ENCODE measurements at regions not wholly inside any gene's neighbourhood (a gene's known extent, or its start where the extent isn't known, plus 50 kb on each side); places are given as distances from the start of the nearest gene placed in this dataset.
"Not testable (repeated sequence)": the region's sequence is repeated elsewhere in the genome, so short reads cannot be mapped to it uniquely, and the experiment has no call there.

GRCh38 chr6:56841381-56841749 lies 113.5 kb upstream of the BEND6 start:
- no peak for DNase-seq (ENCODE audit: low read depth in 4 of 4, low spot score in 3 of 4)

GRCh38 chr6:56840467-56841380 lies 114.2 kb upstream of the BEND6 start:
- DNase-seq (ENCODE audit: low read depth in 4 of 4, low spot score in 3 of 4) = no peak

GRCh38 chr6:56839533-56840183 lies 115.2 kb upstream of the BEND6 start:
- no peak for DNase-seq (ENCODE audit: low read depth in 4 of 4, low spot score in 3 of 4)

- no peak for DNase-seq (ENCODE audit: low read depth in 4 of 4, low spot score in 3 of 4)
Observed at GRCh38 chr6:56838965-56839364, 115.9 kb upstream of the BEND6 start.

- DNase-seq (ENCODE audit: low read depth in 4 of 4, low spot score in 3 of 4) = no peak
Observed at GRCh38 chr6:56838016-56838555, 116.8 kb upstream of the BEND6 start.

GRCh38 chr6:56837322-56837894 lies 117.5 kb upstream of the BEND6 start:
- no peak for DNase-seq (ENCODE audit: low read depth in 4 of 4, low spot score in 3 of 4)

- no peak for DNase-seq (ENCODE audit: low read depth in 4 of 4, low spot score in 3 of 4)
Observed at GRCh38 chr6:56835612-56836011, 119.3 kb upstream of the BEND6 start.

- DNase-seq (ENCODE audit: low read depth in 4 of 4, low spot score in 3 of 4) = no peak
Observed at GRCh38 chr6:56833873-56834272, 121.0 kb upstream of the BEND6 start.

- no peak for DNase-seq (ENCODE audit: low read depth in 4 of 4, low spot score in 3 of 4)
Observed at GRCh38 chr6:56833127-56833791, 121.6 kb upstream of the BEND6 start.

DNA sequence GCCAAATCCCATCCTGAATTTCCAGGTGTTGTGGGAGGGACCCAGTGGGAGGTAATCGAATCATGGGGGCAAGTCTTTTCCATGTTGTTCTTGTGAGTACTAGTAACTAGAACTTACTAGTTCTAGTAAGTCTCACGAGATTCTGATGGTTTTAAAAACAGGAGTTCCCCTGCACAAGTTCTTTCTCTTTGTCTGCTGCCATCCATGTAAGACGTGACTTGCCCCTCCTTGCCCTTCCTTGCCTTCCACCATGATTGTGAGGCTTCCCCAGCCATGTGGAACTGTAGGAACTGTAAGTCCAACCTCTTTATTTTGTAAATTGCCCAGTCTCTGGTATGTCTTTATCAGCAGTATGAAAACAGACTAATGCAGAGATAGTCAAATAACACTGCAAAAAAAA lies 122.7 kb upstream of the BEND6 start:
- DNase-seq (ENCODE audit: low read depth in 4 of 4, low spot score in 3 of 4) = no peak

DNA sequence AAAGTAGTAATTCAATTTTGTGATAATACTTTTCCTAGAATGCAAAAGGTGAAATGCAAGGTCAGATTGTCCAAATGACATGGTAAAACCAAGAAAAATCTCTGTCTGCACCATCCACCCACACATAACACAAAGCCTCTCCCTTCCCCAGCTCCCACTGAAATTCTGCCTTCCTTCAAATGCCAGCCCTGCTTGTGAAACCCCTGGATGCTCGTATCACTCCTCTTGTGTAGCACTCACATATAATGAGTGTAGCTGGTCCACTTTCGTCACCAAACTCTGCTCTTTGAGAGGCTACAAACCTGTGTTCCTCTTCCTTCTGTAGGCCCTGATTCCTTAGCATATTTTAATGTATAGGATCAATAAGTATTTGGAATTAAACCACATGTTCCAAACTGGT lies 123.6 kb upstream of the BEND6 start:
- DNase-seq (ENCODE audit: low read depth in 4 of 4, low spot score in 3 of 4) = no peak

GRCh38 chr6:56827908-56828649 lies 126.8 kb upstream of the BEND6 start:
- no peak for DNase-seq (ENCODE audit: low read depth in 4 of 4, low spot score in 3 of 4)

DNA sequence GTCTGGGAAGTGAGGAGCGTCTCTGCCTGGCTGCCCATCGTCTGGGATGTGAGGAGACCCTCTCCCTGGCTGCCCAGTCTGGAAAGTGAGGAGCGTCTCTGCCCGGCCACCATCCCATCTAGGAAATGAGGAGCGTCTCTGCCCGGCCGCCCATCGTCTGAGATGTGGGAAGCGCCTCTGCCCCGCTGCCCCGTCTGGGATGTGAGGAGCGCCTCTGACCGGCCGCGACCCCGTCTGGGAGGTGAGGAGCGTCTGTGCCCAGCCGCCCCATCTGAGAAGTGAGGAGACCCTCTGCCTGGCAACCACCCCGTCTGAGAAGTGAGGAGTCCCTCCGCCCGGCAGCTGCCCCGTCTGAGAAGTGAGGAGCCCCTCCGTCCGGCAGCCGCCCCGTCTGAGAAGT lies 130.5 kb upstream of the BEND6 start:
- not testable (repeated sequence) for DNase-seq (ENCODE audit: low read depth in 4 of 4, low spot score in 3 of 4)

DNA sequence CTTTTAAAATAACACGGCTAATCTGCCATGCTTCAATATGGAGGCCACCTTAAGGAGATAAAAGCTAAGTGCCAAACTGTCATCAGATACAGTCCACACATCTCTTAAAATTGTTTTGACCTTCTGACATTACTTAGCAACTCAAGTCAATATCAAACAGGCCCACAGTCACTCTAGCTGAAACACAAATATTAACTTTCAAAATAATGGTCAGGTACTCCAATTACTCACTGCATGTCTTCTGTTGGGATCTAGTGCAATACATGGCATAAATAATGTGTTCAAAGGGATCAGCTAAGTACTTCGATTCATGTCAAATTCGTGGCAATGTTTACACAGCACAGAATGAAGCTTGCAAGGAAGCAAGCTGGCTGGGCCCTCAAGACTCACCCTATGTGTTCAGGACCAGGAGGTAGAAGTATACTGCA lies 133.9 kb upstream of the BEND6 start:
- DNase-seq (ENCODE audit: low read depth in 4 of 4, low spot score in 3 of 4) = no peak

GRCh38 chr6:56820060-56820459 lies 134.8 kb upstream of the BEND6 start:
- no peak for DNase-seq (ENCODE audit: low read depth in 4 of 4, low spot score in 3 of 4)

DNA sequence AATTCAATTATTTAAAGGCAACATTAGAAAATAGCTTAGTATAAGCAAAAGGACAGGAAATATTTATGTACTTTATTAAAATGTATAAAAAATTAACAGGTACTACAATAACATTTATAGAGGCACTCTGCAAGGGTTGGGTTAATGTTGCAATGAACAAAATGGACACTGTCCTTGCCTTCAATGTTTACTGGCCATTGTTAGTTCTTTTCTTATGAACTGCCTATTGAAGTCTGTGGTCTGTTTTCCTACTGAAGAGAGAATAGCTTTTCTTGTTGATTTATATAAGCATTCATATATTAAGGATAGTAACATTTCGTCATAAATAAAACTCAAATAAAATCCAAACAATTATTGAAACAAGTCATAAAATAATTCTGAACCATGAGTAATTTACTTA lies 135.3 kb upstream of the BEND6 start:
- no peak for DNase-seq (ENCODE audit: low read depth in 4 of 4, low spot score in 3 of 4)

DNA sequence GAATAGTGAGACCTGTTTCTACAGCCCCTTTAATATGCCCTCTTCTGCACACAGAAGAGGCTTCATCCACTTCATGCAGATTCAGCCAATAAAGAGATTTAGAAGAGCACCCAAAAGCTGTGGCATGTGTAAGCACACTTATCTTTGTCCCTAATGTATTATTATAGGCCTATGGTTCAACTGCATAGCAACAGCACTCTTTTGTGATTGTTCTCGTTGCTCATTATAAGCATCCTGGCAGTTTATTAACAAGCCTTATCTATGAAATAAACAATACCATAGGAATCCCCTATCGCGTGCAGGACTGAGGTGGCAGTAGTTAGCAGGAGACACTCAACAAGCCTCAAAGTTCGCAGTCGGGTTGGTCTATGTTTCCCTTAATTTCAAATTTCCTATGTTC lies 138.5 kb upstream of the BEND6 start:
- DNase-seq (ENCODE audit: low read depth in 4 of 4, low spot score in 3 of 4) = no peak

DNA sequence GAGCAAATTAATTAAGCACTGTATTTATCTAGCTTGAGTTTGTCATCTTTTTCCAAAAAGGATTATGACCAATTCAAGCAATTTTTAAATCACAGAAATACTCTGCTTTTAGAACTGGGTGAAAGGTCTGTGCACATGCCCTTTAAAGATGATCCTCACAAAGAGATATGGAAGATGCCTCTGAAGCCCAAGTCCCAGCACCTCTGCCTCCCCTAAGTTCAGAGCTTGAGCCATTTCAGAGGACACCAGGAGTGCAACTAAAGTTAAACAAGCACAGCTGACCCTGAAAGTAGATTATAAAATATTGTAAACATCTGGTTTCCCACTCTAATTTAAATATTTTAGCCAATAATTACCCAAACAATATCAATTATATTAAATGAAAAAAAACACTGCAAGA lies 139.5 kb upstream of the BEND6 start:
- no peak for DNase-seq (ENCODE audit: low read depth in 4 of 4, low spot score in 3 of 4)

DNA sequence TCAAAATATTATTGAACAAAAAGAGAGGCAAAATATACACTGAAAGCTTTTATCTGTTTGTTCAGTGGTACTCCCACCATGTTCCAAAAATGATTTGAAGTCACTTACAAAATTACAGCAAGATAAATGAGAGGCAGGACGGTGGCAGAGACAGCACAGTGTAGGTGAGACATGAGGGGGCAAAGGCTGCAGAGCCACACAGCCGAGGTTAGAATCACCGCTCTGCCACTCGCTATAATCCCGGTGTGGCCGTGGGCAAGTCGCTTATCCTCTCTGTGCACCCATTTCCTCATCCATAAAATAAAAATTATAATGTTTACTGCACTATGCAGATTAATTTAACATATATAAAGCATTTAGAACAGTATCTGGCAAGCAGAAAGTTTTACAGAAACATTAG lies 140.1 kb upstream of the BEND6 start:
- no peak for DNase-seq (ENCODE audit: low read depth in 4 of 4, low spot score in 3 of 4)

GRCh38 chr6:56814308-56814707 lies 140.6 kb upstream of the BEND6 start:
- no peak for DNase-seq (ENCODE audit: low read depth in 4 of 4, low spot score in 3 of 4)

Measured in right renal pelvis (tissue), 4 donors.